HEK293T (cell line): ENCODE measurements at regions not wholly inside any gene's neighbourhood (a gene's known extent, or its start where the extent isn't known, plus 50 kb on each side); places are given as distances from the start of the nearest gene placed in this dataset.
A peak's percentile ranks its signal among the peaks of the same experiment; 100 is the strongest.

Experiments used
- CTCF ChIA-PET: fragments of 350-600 bp; formaldehyde crosslinking; extraction: SDS; loops from one replicate; lab custom pipeline; 2021; ENCODE audit warnings: antibody characterized with exemption, inconsistent platforms; lab: Yijun Ruan, JAX
- POLR2A ChIA-PET: fragments of 350-600 bp; formaldehyde crosslinking; extraction: SDS; loops from one replicate; lab custom pipeline; 2020; ENCODE audit warnings: antibody characterized with exemption, inconsistent platforms; lab: Yijun Ruan, JAX
- DNase-seq: peaks from one replicate; pipeline ENCODE4 v3.0.0; 2012; ENCODE audit warnings: mixed read lengths; ENCODE audit errors: extremely low spot score
- ARNT ChIP-seq: fragments of 450-650 bp; IDR thresholded peaks from 2 replicates; pipeline ENCODE4 v1.6.1; 2017; ENCODE audit warnings: mild to moderate bottlenecking
- BHLHE40 ChIP-seq: fragments of 450-650 bp; IDR thresholded peaks from 2 replicates; pipeline ENCODE4 v1.6.1; 2016; ENCODE audit warnings: mild to moderate bottlenecking, moderate library complexity, borderline replicate concordance
- CTBP1 ChIP-seq: fragments of 450-650 bp; IDR thresholded peaks from 2 replicates; pipeline ENCODE4 v1.6.1; 2016; ENCODE audit warnings: borderline replicate concordance
- ELF4 ChIP-seq: fragments of 450-650 bp; IDR thresholded peaks from 2 replicates; pipeline ENCODE4 v1.6.1; 2017; ENCODE audit warnings: antibody characterized with exemption
- FOXA1 ChIP-seq: fragments of 450-650 bp; IDR thresholded peaks from 2 replicates; pipeline ENCODE4 v1.6.1; 2016; ENCODE audit warnings: mild to moderate bottlenecking
- FOXK2 ChIP-seq: fragments of 450-650 bp; IDR thresholded peaks from 2 replicates; pipeline ENCODE4 v1.6.1; 2016; ENCODE audit warnings: mild to moderate bottlenecking
- FOXM1 ChIP-seq: fragments of 450-650 bp; IDR thresholded peaks from 2 replicates; pipeline ENCODE4 v1.6.1; 2017; ENCODE audit warnings: mild to moderate bottlenecking, borderline replicate concordance
- HDGF ChIP-seq: fragments of 450-650 bp; IDR thresholded peaks from 2 replicates; pipeline ENCODE4 v1.6.1; 2017; ENCODE audit warnings: antibody characterized with exemption, borderline replicate concordance
- L3MBTL2 ChIP-seq: fragments of 450-650 bp; conservative IDR thresholded peaks from 2 replicates; pipeline ENCODE4 v1.6.1; 2016; ENCODE audit warnings: mild to moderate bottlenecking
- LEF1 ChIP-seq: fragments of 450-650 bp; IDR thresholded peaks from 2 replicates; pipeline ENCODE4 v1.6.1; 2017; ENCODE audit warnings: mild to moderate bottlenecking, borderline replicate concordance
- NFRKB ChIP-seq: fragments of 450-650 bp; IDR thresholded peaks from 2 replicates; pipeline ENCODE4 v1.6.1; 2016; ENCODE audit warnings: mild to moderate bottlenecking, moderate library complexity
- PKNOX1 ChIP-seq: fragments of 450-650 bp; IDR thresholded peaks from 2 replicates; pipeline ENCODE4 v1.6.1; 2016
- SP1 ChIP-seq: fragments of 450-650 bp; IDR thresholded peaks from 2 replicates; pipeline ENCODE4 v1.6.1; 2017
- SUZ12 ChIP-seq: fragments of 450-650 bp; IDR thresholded peaks from 2 replicates; pipeline ENCODE4 v1.6.1; 2016; ENCODE audit warnings: mild to moderate bottlenecking
- TARDBP ChIP-seq: fragments of 450-650 bp; IDR thresholded peaks from 2 replicates; pipeline ENCODE4 v1.6.1; 2016
- ZNF384 ChIP-seq: fragments of 450-650 bp; IDR thresholded peaks from 2 replicates; pipeline ENCODE4 v1.6.1; 2016

DNA sequence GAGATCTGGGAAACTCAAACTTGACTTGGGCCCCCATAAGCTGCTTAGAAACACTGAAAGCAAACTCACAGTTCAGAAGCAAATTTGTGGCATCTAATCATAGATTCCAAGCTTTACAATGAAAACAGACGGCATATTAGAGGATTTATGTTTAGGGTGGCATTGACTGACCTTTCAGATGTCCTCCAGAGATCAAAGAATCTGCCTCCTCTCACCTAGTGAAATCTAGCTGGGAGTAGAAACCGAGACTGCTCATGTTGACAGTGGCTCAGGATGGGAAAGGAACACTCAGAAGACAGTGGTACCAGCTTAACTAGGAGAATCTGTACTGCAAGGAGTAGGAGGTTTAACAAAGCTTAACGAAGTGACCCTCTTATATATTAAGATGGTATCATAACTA lies 345.0 kb downstream of the GXYLT1 start:
- TF ChIP-seq FOXA1, result no peak
- TF ChIP-seq SUZ12, result no peak
- CTCF ChIA-PET, result no interaction called here

GRCh38 chr12:41795910-41796309 lies 348.8 kb downstream of the GXYLT1 start:
- peak; percentile 27 for DNase-seq
- CTCF ChIA-PET, result interaction anchor here (0.9 kb wide), 1 partner anchor 8 kb away, joined by 3 read pairs; no protein-coding TSS in a partner anchor
- POLR2A ChIA-PET, result no interaction called here

More for the DNA sequence above, 345.0 kb downstream of the GXYLT1 start:
- POLR2A ChIA-PET, result no interaction called here
- DNase-seq, result no peak

DNA sequence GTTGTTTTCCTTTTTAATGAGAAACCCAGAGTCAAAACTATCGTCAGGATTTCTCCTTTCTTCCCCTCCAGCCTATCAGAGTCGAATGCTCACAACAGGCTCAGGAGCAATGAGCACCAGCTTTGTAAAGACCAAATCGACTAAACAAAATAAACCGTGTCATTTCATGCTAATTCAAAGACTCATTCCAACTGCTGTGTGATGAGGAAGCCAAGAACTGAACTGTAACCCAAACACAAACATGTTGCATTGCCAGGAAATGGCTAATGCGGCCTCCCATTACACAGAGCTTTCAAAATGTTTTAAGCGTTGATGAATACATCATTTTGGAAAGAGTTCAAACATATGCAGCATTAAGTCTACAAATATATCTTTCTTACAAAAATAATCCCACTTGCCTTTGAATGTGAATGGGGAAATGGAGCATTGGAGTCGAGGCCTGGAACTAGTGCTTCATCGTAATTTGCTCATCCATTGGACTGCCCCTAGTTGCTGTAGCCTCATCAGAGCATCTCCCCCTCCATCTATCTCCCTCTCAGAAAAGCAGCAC lies 349.5 kb downstream of the GXYLT1 start:
- TF ChIP-seq HDGF (no peak), ZNF384 (no peak), LEF1 (no peak), SP1 (no peak), FOXM1 (no peak), FOXA1 (no peak), TARDBP (no peak), SUZ12 (no peak), ARNT (no peak), NFRKB (no peak), PKNOX1 (no peak), ELF4 (no peak), BHLHE40 (no peak), FOXK2 (no peak), CTBP1 (no peak), L3MBTL2 (no peak)
- ChIA-PET CTCF (interaction anchor here (0.6 to 0.9 kb wide), 2 partner anchors 9 to 11 kb away, joined by 3 to 5 read pairs; no protein-coding TSS in a partner anchor), POLR2A (no interaction called here)
- no peak for DNase-seq

More at GRCh38 chr12:41795910-41796309, 348.8 kb downstream of the GXYLT1 start:
- no peak for TF ChIP-seq CTBP1
- no peak for TF ChIP-seq FOXM1
- no peak for TF ChIP-seq BHLHE40
- no peak for TF ChIP-seq SUZ12
- TF ChIP-seq FOXA1, result no peak
- no peak for TF ChIP-seq HDGF
- TF ChIP-seq TARDBP, result no peak
- TF ChIP-seq LEF1, result no peak
- no peak for TF ChIP-seq FOXK2
- TF ChIP-seq PKNOX1, result no peak
- TF ChIP-seq ZNF384, result no peak

- CTCF ChIA-PET, result no interaction called here
- TF ChIP-seq HDGF (no peak), L3MBTL2 (no peak), ELF4 (no peak), ARNT (no peak), ZNF384 (no peak), FOXK2 (no peak), FOXA1 (no peak), CTBP1 (no peak), SP1 (no peak), FOXM1 (no peak), TARDBP (no peak)
- DNase-seq, result no peak
- POLR2A ChIA-PET, result no interaction called here
Measured at GRCh38 chr12:41794336-41794735, 350.3 kb downstream of the GXYLT1 start.

- ChIA-PET POLR2A (no interaction called here), CTCF (no interaction called here)
- no peak for TF ChIP-seq FOXM1
- TF ChIP-seq SUZ12, result no peak
- TF ChIP-seq ARNT, result no peak
- TF ChIP-seq L3MBTL2, result no peak
- DNase-seq, result no peak
Measured at GRCh38 chr12:41784957-41785356, 359.7 kb downstream of the GXYLT1 start.

- ChIA-PET CTCF (no interaction called here), POLR2A (no interaction called here)
- DNase-seq, result no peak
- no peak for TF ChIP-seq LEF1
- TF ChIP-seq SUZ12, result no peak
- no peak for TF ChIP-seq FOXM1
- TF ChIP-seq ZNF384, result no peak
- TF ChIP-seq CTBP1, result no peak
- no peak for TF ChIP-seq FOXK2
- TF ChIP-seq SP1, result no peak
- TF ChIP-seq BHLHE40, result no peak
- TF ChIP-seq FOXA1, result no peak
- TF ChIP-seq TARDBP, result no peak
- no peak for TF ChIP-seq ELF4
- no peak for TF ChIP-seq NFRKB
- TF ChIP-seq PKNOX1, result no peak
- no peak for TF ChIP-seq HDGF
- no peak for TF ChIP-seq ARNT
- TF ChIP-seq L3MBTL2, result no peak
Measured at GRCh38 chr12:41778934-41779333, 365.7 kb downstream of the GXYLT1 start.
